ENCODE measurements at regions not wholly inside any gene's neighbourhood (a gene's known extent, or its start where the extent isn't known, plus 50 kb on each side); places are given as distances from the start of the nearest gene placed in this dataset.

DNA sequence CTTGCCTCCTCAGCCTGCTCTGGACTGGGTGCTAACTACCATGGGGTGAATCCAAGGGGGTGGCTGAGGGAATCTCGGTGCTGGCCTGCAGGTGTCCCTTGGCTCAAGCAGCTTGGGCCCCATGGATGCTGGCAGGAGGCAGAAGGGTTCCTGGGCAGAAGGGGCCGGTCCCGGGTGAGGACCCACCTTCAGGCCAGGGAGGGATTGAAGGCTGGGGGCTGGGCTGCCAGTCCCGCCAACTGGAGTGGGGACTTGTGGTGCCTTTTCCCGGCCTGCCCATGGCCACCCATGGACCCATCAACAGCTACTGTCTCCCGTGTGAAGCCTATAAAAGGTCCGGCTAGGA lies 550.1 kb downstream of the SLC6A15 start:
- no peak for DNase-seq

DNA sequence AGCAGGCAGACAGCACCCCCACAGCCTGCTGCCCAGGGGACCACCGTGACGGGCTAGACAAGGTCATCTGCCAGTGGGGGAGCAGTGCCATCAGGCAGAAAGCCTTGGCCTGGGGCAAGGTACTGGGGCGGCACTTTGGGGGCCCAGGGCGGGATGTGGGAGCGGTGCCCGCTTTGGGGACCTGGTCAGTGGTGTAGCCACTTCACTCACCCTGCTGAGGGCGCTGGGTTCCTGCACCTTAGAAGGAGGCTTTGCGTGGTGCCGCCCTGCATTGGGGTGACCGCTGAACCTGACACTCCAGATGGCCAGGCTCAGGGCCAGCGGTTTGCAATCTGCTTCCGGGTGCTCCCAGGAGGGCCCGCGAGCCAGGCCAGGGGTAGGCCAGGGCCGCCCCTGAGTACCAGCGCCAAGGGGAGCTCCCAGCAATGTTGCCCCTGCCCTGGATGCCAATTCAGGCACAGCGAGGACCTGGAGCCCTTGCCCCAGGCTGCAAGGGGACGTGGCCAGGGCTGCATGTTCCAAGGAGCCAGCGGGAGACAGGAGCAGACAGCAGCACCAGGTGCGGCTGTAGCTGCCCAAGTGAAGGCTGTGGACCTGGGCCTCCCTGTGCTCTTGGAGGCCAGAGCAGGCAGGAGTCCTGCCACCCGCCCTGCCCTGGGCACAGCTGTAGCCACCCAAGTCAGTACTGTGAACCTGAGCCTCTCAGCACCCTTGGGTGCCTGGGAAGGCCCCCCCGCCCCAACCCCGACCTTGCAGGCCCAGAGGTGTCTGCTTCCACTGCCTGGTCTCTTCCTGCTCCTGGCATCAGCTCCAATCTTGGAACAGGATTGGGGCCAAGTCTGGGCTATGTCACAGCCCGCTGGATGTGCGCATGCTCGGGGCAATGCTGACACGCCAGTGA lies 550.7 kb downstream of the SLC6A15 start:
- no peak for DNase-seq

DNA sequence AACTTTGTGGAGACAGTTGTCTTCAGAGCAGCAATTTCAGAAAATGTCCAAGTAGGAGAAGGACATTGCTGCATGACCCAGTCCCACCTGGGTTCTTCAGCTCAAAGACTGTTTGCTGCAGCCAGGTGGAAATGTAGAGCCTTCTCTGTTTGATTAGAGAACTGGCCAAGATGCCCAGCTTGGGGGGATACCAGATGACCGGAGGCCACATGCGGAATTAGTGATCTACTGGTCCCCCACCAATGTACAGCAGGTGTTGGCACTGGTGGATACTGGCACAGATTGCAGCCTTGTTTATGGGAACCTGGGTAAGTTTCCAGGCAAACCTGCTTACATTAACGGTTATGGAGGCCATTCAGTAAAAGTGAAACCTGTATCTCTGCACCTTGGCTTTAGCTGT lies 555.3 kb downstream of the SLC6A15 start:
- DNase-seq: no peak

DNA sequence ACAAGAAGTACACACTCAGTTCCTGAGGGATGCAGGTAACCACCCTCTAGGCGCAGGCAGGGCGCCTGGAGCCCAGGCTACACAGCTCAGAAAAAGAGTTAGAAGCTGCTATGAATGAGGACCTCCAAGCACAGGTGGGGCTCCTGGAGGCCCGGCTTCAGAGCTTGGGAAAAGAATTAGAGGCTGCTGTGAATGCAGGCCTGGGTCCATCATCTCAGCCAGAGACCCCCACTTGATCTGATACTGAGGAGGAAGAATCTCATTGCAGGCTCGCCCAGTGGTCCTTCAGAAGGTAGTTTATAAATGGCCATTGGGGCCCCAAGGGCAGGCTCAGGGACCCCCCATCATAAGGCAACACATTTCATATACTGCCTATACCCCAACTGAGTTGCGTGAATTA lies 556.4 kb downstream of the SLC6A15 start:
- DNase-seq: no peak

DNA sequence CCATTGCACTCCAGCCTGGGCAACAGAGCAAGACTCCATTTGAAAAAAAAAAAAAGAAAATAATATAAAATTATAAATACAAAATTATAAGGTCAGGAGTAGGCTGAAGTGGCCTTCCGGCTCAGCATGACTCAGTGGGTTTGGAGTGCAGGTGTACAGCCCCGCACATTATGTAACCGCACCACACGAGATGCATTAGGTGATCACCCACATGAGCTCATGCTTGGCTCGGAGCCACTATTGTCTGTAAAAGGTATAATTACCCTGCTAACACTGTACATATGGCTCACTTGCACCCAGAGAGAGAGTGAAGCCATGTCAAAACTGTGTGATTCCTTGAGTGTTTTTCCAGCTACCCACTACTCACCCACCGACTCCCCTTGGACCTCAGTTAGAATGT lies 557.0 kb downstream of the SLC6A15 start:
- no peak for DNase-seq

DNA sequence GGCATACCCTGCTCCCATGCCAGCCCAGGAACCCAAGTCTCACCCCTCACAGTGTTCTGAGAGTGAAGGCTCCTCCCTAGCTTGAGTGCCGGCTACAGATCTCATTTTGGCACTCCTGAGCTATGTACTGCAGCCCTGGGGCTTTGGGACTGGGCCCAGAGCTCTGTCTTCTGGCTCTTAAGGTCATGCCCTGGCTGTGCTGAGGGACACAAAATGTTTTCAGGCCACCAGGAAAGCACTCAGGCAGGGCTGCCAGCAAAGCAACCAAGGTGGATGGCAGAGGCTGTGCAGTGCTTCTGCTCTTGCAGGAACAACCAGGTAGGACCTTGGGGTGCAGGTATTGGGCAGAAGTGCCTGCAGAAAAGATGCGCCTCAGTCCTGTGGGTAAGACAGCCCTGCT lies 564.0 kb downstream of the SLC6A15 start:
- no peak for DNase-seq

DNA sequence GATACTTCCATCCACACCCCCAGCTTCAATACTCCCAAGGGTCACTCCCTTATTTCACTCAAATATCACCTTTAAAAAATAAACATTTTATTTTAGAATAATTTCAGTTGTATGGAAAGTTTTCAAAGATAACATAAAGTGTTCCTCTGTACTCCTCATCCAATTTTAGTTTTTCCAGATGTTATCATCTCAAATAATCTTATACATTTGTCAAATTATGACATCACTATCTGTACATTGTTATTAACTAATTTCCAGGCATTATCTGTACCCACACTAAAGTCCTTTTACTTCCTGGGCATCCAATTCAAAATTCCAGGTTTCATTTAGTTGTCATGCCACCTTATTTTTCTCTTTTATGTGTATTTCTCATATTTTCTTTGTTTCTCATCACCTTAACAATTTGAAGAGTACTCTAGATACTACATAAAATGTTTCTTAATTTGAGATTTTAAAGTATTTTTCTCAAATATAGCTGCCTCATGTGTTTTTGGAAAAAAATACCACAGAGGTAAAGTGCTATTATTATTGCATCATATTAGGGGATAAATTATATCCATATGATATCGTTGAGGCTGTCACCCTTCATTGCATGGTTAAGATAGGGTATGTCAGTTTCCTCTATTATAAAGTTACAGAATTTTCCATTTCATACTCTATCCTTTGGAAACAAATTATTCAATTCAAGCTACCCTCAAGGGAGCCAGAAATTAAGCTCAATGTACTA lies 571.0 kb downstream of the SLC6A15 start:
- DNase-seq: no peak

DNA sequence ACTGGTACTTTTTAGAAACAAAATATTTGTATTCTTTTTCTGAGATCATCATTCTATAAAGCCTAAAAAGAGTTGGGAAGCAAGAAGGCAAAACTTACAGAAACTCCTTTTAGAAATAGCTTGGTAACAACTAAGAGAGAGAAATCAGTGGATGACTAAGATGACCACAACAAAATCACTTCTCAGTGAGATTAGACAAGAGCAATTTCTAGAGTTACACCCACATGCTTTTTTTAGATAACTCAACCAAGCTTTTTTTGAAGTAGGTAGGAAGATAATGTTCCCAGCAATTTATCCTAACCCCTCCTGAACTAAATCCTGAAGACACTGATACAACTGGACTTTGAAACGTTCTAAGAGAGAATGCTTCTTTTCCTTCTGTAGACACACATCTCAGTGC lies 576.4 kb downstream of the SLC6A15 start:
- DNase-seq: no peak

DNA sequence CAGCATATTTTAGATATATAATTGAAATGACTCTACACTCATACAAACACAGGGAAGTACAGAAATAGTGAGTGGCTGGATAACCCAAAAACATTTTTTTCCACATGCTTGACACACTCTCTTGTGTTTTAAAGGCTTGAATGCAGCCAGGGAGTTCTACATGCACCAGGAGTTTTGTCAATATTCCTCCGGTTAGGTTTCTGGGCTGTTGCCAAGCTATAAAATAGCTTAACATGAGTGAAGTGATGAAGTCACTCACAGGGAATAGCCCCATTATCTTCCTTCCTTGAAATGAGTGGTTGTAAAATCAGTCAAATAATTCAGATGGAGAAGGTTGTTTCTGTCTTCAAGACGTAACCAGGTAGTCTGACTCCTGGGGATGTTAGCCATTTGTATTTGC lies 582.7 kb downstream of the SLC6A15 start:
- DNase-seq: no peak

DNA sequence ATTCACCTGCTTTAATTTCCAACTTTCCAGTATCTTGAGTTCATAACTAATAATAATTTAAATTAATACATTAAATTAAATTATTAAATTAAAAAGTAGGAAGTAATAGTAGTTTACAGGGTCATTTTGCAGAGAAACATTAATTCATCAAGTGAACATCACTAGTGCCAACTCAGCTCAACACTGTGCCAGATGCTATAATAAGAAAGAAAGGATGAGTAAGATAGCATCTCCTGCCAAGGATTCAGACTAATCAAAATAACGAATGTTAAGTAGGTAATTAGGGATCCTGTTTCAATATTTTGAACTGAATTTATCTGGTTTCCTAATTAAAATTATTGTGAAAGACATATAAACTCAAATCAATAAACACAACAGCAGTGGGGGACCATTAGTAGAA lies 596.7 kb downstream of the SLC6A15 start:
- no peak for DNase-seq

DNA sequence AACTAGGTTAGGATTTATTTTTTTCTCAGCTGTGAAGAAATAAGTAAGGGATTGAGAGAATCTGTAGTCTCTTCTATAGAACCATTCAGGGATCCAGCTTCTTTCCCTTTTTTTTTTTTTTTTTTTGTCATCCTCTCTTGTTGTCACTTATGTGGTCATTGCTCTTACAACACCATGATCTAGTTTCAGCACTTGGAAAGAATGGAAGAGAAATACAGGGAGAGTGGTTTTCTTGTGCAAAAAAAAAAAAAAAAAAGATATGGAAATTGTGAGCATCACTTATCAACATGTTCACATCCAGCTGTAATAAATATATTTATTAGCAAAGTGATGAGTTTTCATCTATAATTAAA lies 599.3 kb downstream of the SLC6A15 start:
- DNase-seq: no peak

DNA sequence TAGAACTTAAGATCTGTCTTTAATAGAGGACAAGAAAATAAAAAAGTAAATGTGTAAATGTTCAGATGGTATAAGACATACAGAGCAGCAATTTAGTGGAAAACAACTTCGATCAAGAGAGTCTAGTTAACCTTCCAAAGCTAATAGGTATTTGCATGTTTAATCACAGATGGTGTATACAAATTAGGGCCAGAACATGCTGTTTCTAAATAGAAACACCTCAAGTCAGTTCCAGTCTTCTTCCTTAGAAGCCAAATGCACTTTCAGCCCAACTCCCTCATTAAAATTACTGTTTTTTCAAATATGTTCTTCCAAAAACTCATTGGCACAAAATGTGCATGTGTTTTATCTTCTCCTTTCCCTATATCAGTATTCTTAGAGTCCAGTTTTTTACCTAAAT lies 604.4 kb downstream of the SLC6A15 start:
- DNase-seq: no peak

DNA sequence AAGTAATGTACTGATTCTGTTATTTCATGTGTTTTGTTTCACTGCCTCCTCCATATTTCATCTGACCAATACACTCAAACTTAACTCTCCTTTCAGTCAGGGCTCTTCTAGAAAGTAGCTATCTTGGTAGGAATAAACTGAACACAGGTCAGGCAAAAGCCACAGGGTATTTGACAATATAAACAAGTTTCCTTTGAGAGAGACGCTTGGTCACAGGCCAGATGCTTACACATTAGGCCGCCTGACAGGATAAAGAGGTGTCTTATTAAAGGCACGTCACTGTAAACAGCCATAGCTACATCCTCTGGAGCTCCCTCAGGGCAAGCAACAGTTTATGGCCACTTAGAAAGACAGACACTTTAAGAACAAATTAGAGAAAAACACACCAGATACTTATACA lies 607.5 kb downstream of the SLC6A15 start:
- DNase-seq: no peak

DNA sequence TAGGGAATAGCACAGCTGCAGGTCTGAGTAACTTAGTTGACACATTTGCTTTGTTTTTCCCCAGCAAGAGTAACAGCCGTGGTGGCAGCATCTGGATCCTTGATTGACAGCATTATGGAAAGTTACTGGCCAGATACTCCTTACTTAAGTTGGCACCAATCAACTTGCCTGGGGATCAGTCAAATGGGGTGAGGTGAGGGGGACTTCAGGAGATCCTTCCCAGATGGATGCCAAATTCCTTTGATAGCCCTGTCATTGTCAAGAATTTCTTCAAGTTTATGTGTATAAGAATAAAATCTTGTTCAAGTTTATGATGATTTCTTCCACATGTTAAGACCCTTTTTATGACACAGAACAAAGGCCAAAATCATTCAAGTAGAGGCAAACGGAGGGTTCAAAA lies 618.4 kb downstream of the SLC6A15 start:
- no peak for DNase-seq

DNA sequence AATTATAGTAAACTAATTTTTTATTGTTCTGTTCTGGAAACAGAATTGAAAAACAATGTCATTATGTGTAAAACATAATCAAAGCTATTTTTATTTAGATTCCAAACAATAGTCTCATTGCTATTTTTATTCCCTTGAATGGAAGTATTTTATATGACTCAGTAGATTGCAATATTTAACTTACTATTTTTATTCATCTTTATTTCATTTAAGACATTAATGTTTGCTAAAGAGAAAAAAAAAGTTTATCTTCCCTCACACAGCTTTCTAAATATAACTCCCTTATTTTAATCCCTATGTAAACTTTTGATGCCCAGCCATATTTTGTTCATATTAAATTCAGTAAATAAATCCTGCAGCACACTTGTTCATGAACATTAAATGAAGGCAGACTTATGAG lies 622.4 kb downstream of the SLC6A15 start:
- no peak for DNase-seq

DNA sequence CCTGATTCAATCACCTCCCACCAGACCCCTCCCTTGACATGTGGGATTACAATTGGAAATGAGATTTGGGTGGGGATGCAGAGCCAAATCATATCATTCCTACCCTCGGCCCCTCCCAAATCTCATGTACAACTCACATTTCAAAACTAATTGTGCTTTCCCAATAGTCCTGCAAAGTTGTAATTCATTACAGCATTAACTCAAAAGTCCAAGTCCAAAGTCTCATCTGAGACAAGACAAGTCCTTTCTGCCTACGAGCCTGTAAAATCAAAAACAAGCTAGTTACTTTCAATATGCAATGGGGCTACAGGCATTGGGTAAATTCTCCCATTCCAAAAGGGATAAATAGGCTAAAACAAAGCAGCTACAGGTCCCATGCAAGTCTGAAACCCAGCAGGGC lies 634.6 kb downstream of the SLC6A15 start:
- no peak for DNase-seq

DNA sequence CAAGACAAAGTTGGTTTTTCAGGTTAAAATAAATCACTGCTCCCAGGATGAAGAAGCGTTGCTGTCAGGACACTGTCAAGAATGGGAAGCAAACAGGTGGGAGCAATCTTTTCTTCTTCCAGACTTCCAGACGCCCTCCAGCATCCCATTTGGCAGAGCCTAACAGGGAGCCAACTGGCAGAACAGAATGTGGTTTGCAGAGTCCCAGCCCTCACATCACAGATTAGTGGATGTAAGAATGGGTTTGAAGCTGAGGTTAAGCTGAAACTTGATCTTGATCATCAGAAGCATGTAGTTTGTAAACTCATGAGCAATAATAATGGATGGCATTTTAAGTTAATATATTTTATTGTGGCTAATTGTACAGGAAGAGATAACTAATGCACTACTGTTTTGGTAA lies 636.4 kb downstream of the SLC6A15 start:
- no peak for DNase-seq

DNA sequence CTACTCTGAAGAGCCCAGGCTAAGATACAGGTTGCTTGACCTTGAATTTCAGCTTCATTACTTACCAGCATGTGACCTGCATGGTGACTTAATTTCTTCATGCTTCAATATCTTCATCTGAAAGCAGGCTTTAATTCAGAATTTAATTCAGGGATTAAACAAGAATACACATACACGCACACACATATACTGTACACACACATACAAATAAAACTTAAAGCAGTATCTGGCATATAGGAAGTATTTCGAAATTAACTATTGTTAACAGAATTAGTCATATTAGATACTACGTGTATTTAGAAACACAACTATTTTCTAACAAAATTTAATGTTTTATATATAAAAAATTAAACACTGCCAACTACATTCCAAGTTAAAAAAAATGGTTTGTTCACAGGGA lies 640.3 kb downstream of the SLC6A15 start:
- no peak for DNase-seq

DNA sequence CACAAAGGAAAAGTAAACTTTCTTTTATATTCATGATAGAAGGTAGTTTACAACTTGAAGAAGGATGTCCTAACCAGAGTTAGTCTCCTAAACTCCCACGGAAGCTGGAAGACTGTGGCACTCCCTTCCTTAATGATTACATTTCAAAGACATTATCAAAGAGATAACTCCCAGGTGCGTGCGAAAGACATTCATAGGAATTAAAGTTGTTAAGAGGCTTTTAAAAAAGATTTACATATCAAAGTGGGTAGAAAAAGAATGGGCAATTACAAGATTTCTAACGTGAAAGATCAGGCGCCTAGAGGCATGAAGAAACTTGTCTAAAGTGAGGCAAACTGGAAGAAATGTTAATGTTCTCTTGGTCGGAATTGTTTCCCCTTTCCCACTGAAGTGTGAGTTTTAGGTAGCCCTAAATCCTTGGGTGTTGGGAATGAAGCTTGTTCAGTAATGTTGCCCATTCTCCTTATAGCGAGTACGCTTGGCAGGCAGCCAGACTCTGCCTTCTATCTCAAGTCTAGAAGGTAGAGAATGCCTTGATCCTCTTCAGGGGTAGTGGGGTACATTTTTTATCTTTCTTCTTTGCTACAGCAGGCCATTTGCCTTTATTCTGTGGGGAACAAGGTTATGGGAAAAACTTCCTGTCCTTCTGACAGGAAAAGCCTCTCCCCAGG lies 642.0 kb downstream of the SLC6A15 start:
- DNase-seq: no peak

DNA sequence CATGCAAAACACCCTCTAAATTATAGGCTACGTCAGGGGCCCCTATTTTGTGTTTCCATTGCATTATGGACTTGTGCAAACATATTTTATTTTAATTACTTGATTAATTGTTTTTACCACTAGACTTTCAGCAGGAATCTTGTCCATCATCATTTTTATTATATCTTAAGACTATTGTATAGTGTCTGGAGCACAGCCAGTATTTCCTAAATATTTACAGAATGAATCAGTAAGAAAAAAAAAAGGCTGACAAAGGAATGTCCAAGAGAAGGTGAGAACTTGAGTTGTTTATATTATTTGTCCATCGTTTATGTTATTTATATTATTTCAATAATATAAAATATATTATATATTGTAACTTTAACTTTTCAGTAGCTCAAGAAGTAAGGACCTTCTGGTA lies 664.7 kb downstream of the SLC6A15 start:
- no peak for DNase-seq

DNA sequence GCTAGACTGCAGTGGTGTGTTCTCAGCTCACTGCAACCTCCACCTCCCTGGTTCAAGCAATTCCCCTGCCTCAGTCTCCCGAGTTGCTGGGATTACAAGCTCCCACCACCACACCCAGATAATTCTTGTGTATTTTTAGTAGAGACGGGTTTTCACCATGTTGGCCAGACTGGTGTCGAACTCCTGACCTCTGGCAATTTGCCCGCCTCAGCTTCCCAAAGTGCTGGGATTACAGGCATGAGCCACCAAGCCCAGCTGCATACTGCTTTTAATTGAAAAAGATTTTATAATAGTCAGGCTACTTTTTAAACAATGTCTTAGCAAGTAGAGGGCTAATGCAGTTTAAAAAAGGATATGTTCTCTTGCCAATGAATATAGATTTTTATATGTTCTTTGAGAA lies 668.9 kb downstream of the SLC6A15 start:
- no peak for DNase-seq

DNA sequence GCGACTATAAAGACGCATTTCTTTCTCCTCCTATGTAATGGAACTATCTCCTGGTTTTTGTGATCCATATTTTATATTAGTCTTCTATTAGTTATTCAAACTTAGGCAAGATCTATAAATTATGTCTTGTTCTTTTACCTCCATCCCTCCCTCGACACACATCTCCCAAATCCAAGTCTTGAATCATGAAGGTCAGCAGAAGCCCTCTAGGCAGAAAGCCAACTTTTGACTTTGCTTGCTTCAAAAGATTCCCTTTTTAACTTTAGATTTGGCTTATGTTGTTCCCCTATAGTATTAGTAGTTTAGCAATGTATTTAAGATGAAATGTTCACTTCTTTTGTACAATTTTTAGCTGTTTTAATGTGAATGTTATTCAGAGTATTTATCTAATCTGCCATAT lies 689.8 kb downstream of the SLC6A15 start:
- no peak for DNase-seq

DNA sequence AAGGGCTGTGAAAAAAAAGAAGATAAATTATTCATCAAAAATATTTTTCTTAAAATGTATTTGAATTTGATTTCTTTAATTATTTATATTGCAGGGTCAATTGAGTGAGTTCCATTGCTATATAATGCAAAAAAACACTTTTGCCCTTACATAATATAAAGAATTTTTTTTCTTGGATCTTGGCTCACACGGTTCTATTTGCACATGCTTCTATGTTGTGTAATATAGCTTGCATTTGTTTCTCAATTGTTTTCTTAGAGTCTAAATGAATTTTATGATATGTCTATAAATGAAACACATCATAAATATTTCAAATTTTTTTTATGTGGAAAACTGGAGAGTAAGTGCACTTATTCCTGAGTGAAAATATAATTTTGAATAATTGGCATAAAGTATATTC lies 694.2 kb downstream of the SLC6A15 start:
- DNase-seq: no peak

DNA sequence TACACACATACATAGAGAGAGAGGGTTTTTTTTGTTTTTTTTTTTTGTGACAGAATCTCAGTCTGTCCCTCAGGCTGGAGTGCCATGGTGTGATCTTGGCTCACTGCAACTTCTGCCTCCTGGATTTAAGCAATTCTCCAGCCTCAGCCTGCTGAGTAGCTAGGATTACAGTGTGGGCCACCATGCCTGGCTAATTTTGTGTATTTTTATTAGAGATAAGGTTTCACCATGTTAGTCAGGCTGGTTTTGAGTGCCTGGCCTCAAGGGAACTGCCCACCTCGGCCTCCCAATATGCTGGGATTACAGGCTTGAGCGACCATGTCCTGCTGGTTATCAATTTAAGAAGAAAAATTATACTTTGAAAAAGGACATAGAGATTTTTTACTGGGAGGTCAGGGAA lies 710.6 kb downstream of the SLC6A15 start:
- DNase-seq: no peak

All from amniotic stem cell (primary cell).